Upper lobe of right lung (tissue), 1 donor: ENCODE measurements at regions not wholly inside any gene's neighbourhood (a gene's known extent, or its start where the extent isn't known, plus 50 kb on each side); places are given as distances from the start of the nearest gene placed in this dataset.

Experiments used
- ATAC-seq: fragments of 200-7000 bp; cut with Tn5 transposase; one replicate; pipeline ENCODE4 v1.9.1; 2020; ENCODE audit warnings: mild to moderate bottlenecking, moderate library complexity
- DNase-seq: peaks from one replicate; pipeline ENCODE4 v3.0.0-alpha.2; 2020
- H3K27ac ChIP-seq: fragments of 200-600 bp; one replicate; pipeline ENCODE4 v1.8.0; 2022
- H3K27me3 ChIP-seq: fragments of 200-600 bp; one replicate; pipeline ENCODE4 v1.8.0; 2022; ENCODE audit warnings: mild to moderate bottlenecking
- H3K36me3 ChIP-seq: fragments of 200-600 bp; one replicate; pipeline ENCODE4 v1.8.0; 2022
- H3K4me1 ChIP-seq: fragments of 200-600 bp; one replicate; pipeline ENCODE4 v1.8.0; 2022
- H3K4me3 ChIP-seq: fragments of 200-600 bp; one replicate; pipeline ENCODE4 v1.8.0; 2022; ENCODE audit warnings: mild to moderate bottlenecking
- H3K9me3 ChIP-seq: fragments of 200-600 bp; one replicate; pipeline ENCODE4 v1.8.0; 2022
- CTCF ChIP-seq: fragments of 200-600 bp; IDR thresholded peaks from one replicate; pipeline ENCODE4 v1.8.0; 2022; ENCODE audit warnings: antibody characterized with exemption
- intact Hi-C: fragments of 100-400 bp; cut with DNase I; formaldehyde crosslinking; loops from one replicate; pipeline ENCODE4 v1.11.0; 2022
- donor health status: DM: no; HTN: yes; CAD: no; lungs with severe emphysema.

GRCh38 chr12:91974541-91975085 is 171.0 kb downstream of the BTG1 start:
- no peak for DNase-seq
- no peak overlapping the region for H3K27ac ChIP-seq
- no peaks in the 10 kb centered on the region for H3K27me3 ChIP-seq
- no peaks in the 10 kb centered on the region for H3K36me3 ChIP-seq
- H3K9me3 ChIP-seq = no peaks in the 10 kb centered on the region
- H3K4me3 ChIP-seq = no peak overlapping the region
- TF ChIP-seq CTCF = no peak
- no peak for ATAC-seq
- no peaks in the 10 kb centered on the region for H3K4me1 ChIP-seq
- intact Hi-C loops = no loop called here

GRCh38 chr12:91973813-91974212 is 171.8 kb downstream of the BTG1 start:
- Histone ChIP-seq H3K4me1 (no peaks in the 10 kb centered on the region), H3K27ac (no peak overlapping the region), H3K36me3 (no peaks in the 10 kb centered on the region), H3K27me3 (no peaks in the 10 kb centered on the region), H3K9me3 (no peaks in the 10 kb centered on the region), H3K4me3 (no peak overlapping the region)
- no peak for TF ChIP-seq CTCF
- DNase-seq (no peak), ATAC-seq (peak; percentile 63)
- intact Hi-C loops = no loop called here

GRCh38 chr12:91972896-91973295 is 172.8 kb downstream of the BTG1 start:
- DNase-seq = no peak
- H3K4me3 ChIP-seq = no peak overlapping the region
- intact Hi-C loops = no loop called here
- TF ChIP-seq CTCF = no peak
- no peaks in the 10 kb centered on the region for H3K27me3 ChIP-seq
- no peaks in the 10 kb centered on the region for H3K4me1 ChIP-seq
- no peak overlapping the region for H3K27ac ChIP-seq
- H3K36me3 ChIP-seq = no peaks in the 10 kb centered on the region
- ATAC-seq = no peak
- H3K9me3 ChIP-seq = no peaks in the 10 kb centered on the region

GRCh38 chr12:91968777-91969171 is 176.9 kb downstream of the BTG1 start:
- Histone ChIP-seq H3K9me3 (no peaks in the 10 kb centered on the region), H3K36me3 (no peaks in the 10 kb centered on the region), H3K27me3 (no peaks in the 10 kb centered on the region), H3K4me3 (no peak overlapping the region), H3K27ac (no peak overlapping the region), H3K4me1 (no peaks in the 10 kb centered on the region)
- DNase-seq (no peak), ATAC-seq (no peak)
- intact Hi-C loops = no loop called here
- no peak for TF ChIP-seq CTCF

- no peaks in the 10 kb centered on the region for H3K27me3 ChIP-seq
- ATAC-seq = no peak
Measured at GRCh38 chr12:91968076-91968776, 177.4 kb downstream of the BTG1 start.

More at GRCh38 chr12:91968076-91968776, 177.4 kb downstream of the BTG1 start:
- no peak for DNase-seq
- no peaks in the 10 kb centered on the region for H3K36me3 ChIP-seq
- no peak for TF ChIP-seq CTCF
- no peak overlapping the region for H3K4me3 ChIP-seq
- no peaks in the 10 kb centered on the region for H3K9me3 ChIP-seq
- intact Hi-C loops = no loop called here
- H3K4me1 ChIP-seq = no peaks in the 10 kb centered on the region
- H3K27ac ChIP-seq = no peak overlapping the region
